GM13976 (cell line): ENCODE measurements at regions not wholly inside any gene's neighbourhood (a gene's known extent, or its start where the extent isn't known, plus 50 kb on each side); places are given as distances from the start of the nearest gene placed in this dataset.
A peak's percentile ranks its signal among the peaks of the same experiment; 100 is the strongest.
"Not testable (repeated sequence)": the region's sequence is repeated elsewhere in the genome, so short reads cannot be mapped to it uniquely, and the experiment has no call there.

ENCODE experiments used
- DNase-seq: peaks from one replicate; pipeline ENCODE4 v3.0.0; 2012; ENCODE audit warnings: low spot score
- in situ Hi-C: fragments of 300-500 bp; cut with MboI; formaldehyde crosslinking; loops from one replicate; pipeline ENCODE4 v1.12.0; 2022; ENCODE audit warnings: low sequenced_read_pairs, mixed read lengths, inconsistent platforms; ENCODE audit not compliant: unreplicated experiment
- TF ChIP-seq, protein P1 (sequence below): IDR thresholded peaks from 2 replicates; pipeline ENCODE4 v1.5.1; 2012; ENCODE audit warnings: borderline replicate concordance, mild to moderate bottlenecking; ENCODE audit not compliant: insufficient read depth; ENCODE audit errors: extremely low read depth, missing control alignments, control extremely low read depth

DNA sequence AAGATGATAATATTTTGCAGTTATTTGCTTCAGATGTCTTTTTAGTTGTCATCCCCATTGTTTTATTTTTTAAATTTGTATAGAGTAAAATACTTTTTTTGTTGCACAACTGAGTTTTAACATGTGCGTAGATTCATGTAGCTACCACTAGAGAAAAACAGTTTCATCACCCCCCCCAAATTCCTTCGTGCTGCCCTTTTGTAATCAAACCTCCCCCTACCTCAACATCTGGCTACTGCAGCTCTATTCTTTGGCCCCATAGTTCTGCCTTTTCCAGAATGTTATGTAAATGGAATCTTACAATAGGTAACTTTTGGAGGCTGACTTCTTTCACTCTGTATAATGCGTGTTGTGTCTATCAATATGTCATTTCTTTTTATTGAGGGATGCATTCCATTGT lies 232.0 kb upstream of the RASGRP1 start:
- TF ChIP-seq, protein P1, sequence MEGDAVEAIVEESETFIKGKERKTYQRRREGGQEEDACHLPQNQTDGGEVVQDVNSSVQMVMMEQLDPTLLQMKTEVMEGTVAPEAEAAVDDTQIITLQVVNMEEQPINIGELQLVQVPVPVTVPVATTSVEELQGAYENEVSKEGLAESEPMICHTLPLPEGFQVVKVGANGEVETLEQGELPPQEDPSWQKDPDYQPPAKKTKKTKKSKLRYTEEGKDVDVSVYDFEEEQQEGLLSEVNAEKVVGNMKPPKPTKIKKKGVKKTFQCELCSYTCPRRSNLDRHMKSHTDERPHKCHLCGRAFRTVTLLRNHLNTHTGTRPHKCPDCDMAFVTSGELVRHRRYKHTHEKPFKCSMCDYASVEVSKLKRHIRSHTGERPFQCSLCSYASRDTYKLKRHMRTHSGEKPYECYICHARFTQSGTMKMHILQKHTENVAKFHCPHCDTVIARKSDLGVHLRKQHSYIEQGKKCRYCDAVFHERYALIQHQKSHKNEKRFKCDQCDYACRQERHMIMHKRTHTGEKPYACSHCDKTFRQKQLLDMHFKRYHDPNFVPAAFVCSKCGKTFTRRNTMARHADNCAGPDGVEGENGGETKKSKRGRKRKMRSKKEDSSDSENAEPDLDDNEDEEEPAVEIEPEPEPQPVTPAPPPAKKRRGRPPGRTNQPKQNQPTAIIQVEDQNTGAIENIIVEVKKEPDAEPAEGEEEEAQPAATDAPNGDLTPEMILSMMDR, result no peak
- DNase-seq, result no peak
- in situ Hi-C loops, result no loop called here

DNA sequence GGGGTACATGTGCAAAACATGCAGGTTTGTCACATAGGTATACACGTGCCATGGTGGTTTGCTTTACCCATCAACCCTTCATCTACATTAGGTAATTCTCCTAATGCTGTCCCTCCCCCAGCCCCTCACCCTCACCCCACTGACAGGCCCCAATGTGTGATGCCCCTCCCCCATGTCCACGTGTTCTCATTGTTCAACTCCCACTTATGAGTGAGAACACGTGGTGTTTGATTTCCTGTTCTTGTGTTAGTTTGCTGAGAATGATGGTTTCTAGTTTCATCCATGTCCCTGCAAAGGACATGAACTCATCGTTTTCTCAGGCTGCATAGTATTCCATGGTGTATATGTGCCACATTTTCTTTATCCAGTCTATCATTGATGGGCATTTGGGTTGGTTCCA lies 232.9 kb upstream of the RASGRP1 start:
- in situ Hi-C loops, DNase-seq: not testable (repeated sequence)

DNA sequence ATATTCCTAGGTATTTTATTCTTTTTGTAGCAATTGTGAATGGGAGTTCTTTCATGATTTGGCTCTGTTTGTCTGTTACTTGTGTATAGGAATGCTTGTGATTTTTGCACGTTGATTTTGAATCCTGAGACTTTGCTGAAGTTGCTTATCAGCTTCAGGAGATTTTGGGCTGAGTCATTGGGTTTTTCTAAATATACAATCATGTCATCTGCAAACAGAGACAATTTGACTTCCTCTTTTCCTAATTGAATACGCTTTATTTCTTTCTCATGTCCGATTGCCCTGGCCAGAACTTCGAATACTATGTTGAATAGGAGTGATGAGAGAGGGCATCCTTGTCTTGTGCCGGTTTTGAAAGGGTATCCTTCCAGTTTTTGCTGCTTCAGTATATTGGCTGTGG lies 234.6 kb upstream of the RASGRP1 start:
- DNase-seq, in situ Hi-C loops: not testable (repeated sequence)

DNA sequence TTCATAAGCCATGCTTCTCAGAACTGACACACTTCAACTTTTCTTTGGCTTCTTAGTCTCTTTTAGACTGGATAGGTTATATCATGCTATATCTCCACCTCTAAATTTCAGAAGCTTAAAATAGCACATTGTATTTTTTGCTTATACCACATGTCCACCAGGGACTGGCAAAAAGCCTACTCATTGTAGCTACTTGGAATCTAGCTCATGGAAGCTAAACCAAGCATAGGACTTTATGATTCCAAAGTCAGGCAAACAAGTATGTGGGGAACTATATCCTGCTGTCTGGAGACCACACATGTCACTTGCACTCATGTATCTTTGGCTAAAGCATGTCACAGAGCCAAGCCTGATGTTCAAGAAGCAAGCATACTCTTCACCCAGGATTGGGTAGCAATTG lies 245.0 kb upstream of the RASGRP1 start:
- TF ChIP-seq, protein P1, result no peak
- no peak for DNase-seq
- in situ Hi-C loops, result no loop called here

DNA sequence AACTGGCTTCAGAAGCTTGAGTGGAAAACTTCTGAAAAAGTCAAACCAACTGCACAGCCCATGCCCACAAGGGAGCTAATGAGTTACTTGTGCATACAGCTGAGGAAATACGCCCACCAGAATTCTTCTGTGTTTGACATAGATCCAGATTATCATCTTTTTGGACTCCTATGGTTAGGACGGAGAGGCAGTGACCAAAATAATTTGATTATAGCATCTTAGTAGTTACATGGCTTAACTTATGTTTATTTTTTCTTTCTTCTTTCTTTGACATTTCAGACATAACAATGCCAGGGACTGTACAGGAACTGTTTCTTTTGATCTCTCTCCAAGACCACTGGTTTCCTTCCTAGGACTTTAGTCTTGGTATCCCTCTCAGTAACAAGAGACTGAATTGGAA lies 246.1 kb upstream of the RASGRP1 start:
- in situ Hi-C loops, result no loop called here
- DNase-seq, result no peak
- TF ChIP-seq, protein P1, result no peak

DNA sequence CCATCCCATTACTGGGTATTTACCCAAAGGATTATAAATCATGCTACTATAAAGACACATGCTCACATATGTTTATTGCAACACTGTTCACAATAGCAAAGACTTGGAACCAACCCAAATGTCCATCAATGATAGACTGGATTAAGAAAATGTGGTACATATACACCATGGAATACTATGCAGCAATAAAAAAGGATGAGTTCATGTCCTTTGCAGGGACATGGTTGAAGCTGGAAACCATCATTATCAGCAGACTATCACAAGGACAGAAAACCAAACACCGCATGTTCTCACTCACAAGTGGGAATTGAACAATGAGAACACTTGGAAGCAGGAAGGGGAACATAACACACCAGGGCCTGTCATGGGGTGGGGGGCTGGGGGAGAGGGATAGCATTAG lies 249.6 kb upstream of the RASGRP1 start:
- DNase-seq, in situ Hi-C loops: not testable (repeated sequence)

DNA sequence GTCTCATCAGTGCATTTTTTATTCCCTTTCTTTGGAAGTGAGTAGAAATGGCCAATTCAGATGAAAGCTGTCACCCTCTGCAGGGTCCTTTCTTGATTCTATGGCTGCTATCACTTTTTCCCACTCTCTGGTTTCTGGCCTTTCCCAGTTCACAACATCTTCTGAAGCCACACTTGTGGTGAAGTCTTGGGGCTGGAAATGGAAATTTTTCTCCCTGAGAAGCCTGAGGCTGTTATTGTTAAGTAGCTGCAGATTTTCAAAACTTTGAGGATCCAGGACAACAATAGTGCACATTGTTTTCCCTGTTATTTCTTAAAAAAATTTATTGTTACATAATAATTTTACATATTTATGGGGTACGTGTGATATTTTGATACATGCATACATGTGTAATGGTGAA lies 250.3 kb upstream of the RASGRP1 start:
- no peak for DNase-seq
- in situ Hi-C loops, result no loop called here
- TF ChIP-seq, protein P1, result no peak

DNA sequence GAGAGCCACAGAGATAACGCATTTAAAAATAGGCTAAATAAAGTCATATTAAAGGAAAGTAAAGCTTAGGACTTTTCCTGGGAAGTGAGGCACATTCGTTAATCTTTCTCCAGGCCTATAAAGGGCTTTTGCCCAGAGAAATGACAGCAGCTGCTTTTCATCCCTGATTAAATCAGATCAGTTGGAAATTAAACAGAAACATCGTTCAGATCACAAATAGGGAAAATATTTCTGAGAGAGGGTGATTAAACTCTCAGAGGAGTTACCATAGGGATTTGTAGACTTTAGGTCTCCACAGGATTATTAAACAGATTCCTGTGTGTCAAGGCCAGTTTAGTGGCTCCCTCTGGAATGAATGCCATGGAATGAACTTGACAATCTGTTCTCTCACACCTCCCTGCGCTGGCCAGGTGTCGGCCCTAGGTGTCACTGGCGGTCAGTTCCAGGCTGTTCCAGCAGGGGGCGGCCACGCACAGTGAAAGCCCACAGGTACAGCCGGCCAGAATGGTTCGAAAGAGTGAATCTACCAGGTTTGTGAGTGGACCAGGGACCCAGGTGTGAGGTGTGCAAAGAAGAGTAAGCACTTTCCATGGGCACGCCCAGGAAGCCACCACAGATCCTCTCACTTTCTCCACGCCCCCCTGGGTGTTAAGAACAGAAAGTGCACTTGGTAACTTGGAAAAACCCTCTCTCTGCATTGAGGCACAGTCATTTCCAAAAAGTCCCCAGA lies 253.0 kb upstream of the RASGRP1 start:
- DNase-seq, result peak; percentile 77
- in situ Hi-C loops, result no loop called here
- TF ChIP-seq, protein P1, result peak; percentile 99
